Transverse colon (tissue), 4 donors: ENCODE measurements at regions not wholly inside any gene's neighbourhood (a gene's known extent, or its start where the extent isn't known, plus 50 kb on each side); places are given as distances from the start of the nearest gene placed in this dataset.

Source experiments
- DNase-seq: peaks from one replicate; pipeline ENCODE4 v3.0.0-alpha.2; 2019
- H3K27ac ChIP-seq, 4 donors: fragments of 200-600 bp; sonication (generic); 2 replicates each; pipeline ENCODE4 v1.5.1; 2016 to 2018; ENCODE audit warnings: inconsistent platforms in 4 of 4
- H3K27me3 ChIP-seq: fragments of 200-600 bp; sonication (generic); 2 replicates; pipeline ENCODE4 v1.5.1; 2017; ENCODE audit warnings: inconsistent platforms
- H3K36me3 ChIP-seq, 4 donors: fragments of 200-600 bp; sonication (generic); 2 replicates each; pipeline ENCODE4 v1.5.1; 2017 to 2019; ENCODE audit warnings: inconsistent platforms in 4 of 4
- H3K4me1 ChIP-seq, 4 donors: fragments of 200-600 bp; sonication (generic); 2 replicates each; pipeline ENCODE4 v1.5.1; 2017 to 2020; ENCODE audit warnings: inconsistent platforms in 4 of 4
- H3K4me3 ChIP-seq, 4 donors: fragments of 200-600 bp; sonication (generic); 1 replicate in 1 of 4; 2 replicates in 3 of 4; pipeline versions ENCODE4 v1.5.1 to v1.6.1; 2017 to 2019; ENCODE audit warnings: inconsistent platforms in 4 of 4
- H3K9me3 ChIP-seq, 2 donors: fragments of 200-600 bp; sonication (generic); 2 replicates each; pipeline ENCODE4 v1.5.1; 2017 to 2019; ENCODE audit warnings: inconsistent platforms in 2 of 2
- CTCF ChIP-seq, 5 experiments: fragments of 200-600 bp in 3 of 5; fragments of 450-650 bp in 2 of 5; sonication (generic) in 3 of 5; IDR thresholded peaks; 1 replicate in 2 of 5; 2 replicates in 3 of 5; pipeline ENCODE4 v1.5.1; 2016 to 2017; ENCODE audit warnings: antibody characterized with exemption in 5 of 5, inconsistent platforms in 3 of 5, mild to moderate bottlenecking in 2 of 5, moderate library complexity in 1 of 5
- EP300 ChIP-seq: sonication (generic); formaldehyde crosslinking; IDR thresholded peaks from one replicate; pipeline ENCODE4 v1.6.1; 2017; ENCODE audit warnings: antibody characterized with exemption, low read depth
- POLR2A ChIP-seq: fragments of 450-650 bp; IDR thresholded peaks from one replicate; pipeline ENCODE4 v1.6.1; 2016; ENCODE audit warnings: antibody characterized with exemption, mild to moderate bottlenecking, moderate library complexity
- POLR2AphosphoS5 ChIP-seq, 3 donors: sonication (generic); formaldehyde crosslinking; IDR thresholded peaks; one replicate each; pipeline ENCODE4 v1.6.1; 2016; ENCODE audit warnings: antibody characterized with exemption in 3 of 3
- WGBS, 2 donors: methylation state at CpG; one replicate each; pipeline ENCODE4 v1.1.5; 2018; ENCODE audit warnings: low coverage in 1 of 2; 5-methylcytosine and 5-hydroxymethylcytosine counted together
- in situ Hi-C, 4 donors: fragments of 200-750 bp; cut with MboI; loops; one replicate each; pipeline versions ENCODE4 v1.15.0 to v1.15.1; 2017; ENCODE audit warnings: low sequenced_read_pairs in 3 of 4, low pct_ligation_motif_present in 1 of 4, low pct_unique_long_range_greater_than_20kb in 1 of 4
- intact Hi-C: fragments of 100-400 bp; cut with DNase I; formaldehyde crosslinking; loops from one replicate; pipeline ENCODE4 v1.15.1; 2023; ENCODE audit warnings: low total_unique reads

DNA sequence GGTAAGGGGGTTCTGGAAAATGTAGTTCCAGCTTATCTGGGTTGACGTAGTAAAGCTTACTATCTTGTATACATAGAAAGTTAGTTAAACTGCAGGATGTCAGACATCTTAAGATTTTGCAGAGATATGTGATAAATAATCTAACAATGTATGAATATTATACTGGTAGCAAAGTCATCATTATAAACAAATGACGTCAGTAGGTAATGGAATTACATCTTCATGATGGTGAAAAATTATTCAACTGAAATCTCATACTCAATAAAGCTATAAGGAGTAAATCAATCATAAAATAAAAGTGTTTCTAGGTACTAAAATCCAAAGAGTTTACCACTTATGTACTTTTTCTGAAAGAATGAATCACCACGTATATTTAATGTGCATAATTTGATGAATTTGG, 217.3 kb upstream of the CDH10 start:
- no peak for TF ChIP-seq POLR2AphosphoS5 (IDR thresholded peaks at IDR 0.05)
- no peak for TF ChIP-seq POLR2A
- TF ChIP-seq CTCF (IDR thresholded peaks at IDR 0.05), result no peak
- no peak for TF ChIP-seq EP300
- 49 to 73% methylated on average over 3 of the region's 3 CpGs for WGBS, 2 donors
- DNase-seq, result no peak
- intact Hi-C loops (no loop called here), in situ Hi-C loops (no loop called here)
- H3K4me1 ChIP-seq, result no peaks in the 10 kb centered on the region
- peaks cover 0 to 5% of the 10 kb centered on the region in 2 donors for H3K9me3 ChIP-seq
- no peak overlapping the region for H3K4me3 ChIP-seq
- H3K36me3 ChIP-seq, result no peaks in the 10 kb centered on the region
- no peaks in the 10 kb centered on the region for H3K27me3 ChIP-seq
- H3K27ac ChIP-seq, result no peak overlapping the region

DNA sequence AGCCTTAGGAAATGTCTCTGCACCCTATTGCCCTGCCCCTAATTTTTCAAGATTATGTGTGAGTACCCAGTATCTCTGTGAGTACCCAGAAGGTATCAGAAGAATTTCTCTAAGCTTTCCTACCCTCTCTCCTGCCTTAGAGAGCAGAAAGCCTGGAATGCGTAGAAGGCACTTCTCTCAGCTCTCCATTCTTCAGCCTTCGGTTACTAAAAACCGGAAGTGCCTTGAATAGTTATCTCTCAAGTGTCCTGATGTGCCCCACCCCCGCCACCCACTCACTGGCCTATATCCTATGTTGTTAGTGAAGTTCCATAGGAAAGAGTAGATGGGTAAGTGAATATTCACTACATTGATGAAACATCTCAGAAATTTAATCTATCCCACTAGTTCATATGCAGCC, 210.7 kb upstream of the CDH10 start:
- DNase-seq, result no peak
- H3K27ac ChIP-seq, result no peak overlapping the region
- no peaks in the 10 kb centered on the region for H3K4me1 ChIP-seq
- H3K4me3 ChIP-seq, result no peak overlapping the region
- in situ Hi-C loops, result no loop called here
- no peaks in the 10 kb centered on the region for H3K36me3 ChIP-seq
- TF ChIP-seq POLR2A (no peak), EP300 (no peak)
- H3K27me3 ChIP-seq, result no peaks in the 10 kb centered on the region
- peaks cover 0 to 5% of the 10 kb centered on the region in 2 donors for H3K9me3 ChIP-seq
- intact Hi-C loops, result loop anchor here (10.0 kb wide), 1 partner anchor 371 kb away; no protein-coding TSS in a partner anchor
- 77 to 78% methylated on average over 2 to 4 of the region's 4 CpGs for WGBS, 2 donors

DNA sequence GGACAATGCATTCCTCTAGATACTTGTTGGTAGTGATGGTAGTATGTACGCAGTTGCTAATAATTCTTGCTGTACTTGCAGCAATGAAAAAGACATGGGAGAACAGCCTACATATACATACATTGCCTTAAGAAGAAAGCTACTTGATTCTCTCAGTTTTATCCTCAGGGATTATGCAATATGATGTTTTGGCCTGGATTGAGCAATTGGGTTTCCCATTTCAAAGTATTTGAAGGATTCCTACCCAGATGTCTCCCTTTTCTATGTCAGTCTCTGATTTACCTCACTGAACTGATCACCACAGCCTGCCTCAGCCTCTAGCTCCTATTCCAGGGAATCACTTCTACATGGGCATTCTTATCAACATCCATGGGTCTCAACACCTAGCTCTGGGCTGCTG, 210.1 kb upstream of the CDH10 start:
- H3K36me3 ChIP-seq, result no peaks in the 10 kb centered on the region
- TF ChIP-seq POLR2AphosphoS5 (IDR thresholded peaks at IDR 0.05) (no peak), POLR2A (no peak), CTCF (IDR thresholded peaks at IDR 0.05) (no peak), EP300 (no peak)
- no peak overlapping the region for H3K27ac ChIP-seq
- intact Hi-C loops (loop anchor here (10.0 kb wide), 1 partner anchor 370 kb away; no protein-coding TSS in a partner anchor), in situ Hi-C loops (no loop called here)
- 67 to 95% methylated on average over 1 of the region's 1 CpG for WGBS, 2 donors
- no peaks in the 10 kb centered on the region for H3K4me1 ChIP-seq
- no peaks in the 10 kb centered on the region for H3K27me3 ChIP-seq
- peaks cover 0 to 5% of the 10 kb centered on the region in 2 donors for H3K9me3 ChIP-seq
- no peak for DNase-seq
- no peak overlapping the region for H3K4me3 ChIP-seq

GRCh38 chr5:24854350-24854749, 209.6 kb upstream of the CDH10 start:
- no peak overlapping the region for H3K27ac ChIP-seq
- no peak for TF ChIP-seq POLR2AphosphoS5 (IDR thresholded peaks at IDR 0.05)
- no peak for TF ChIP-seq EP300
- TF ChIP-seq POLR2A, result no peak
- TF ChIP-seq CTCF (IDR thresholded peaks at IDR 0.05), result no peak
- intact Hi-C loops, result loop anchor here (10.0 kb wide), 1 partner anchor 370 kb away; no protein-coding TSS in a partner anchor
- in situ Hi-C loops, result no loop called here
- no peaks in the 10 kb centered on the region for H3K36me3 ChIP-seq
- no peaks in the 10 kb centered on the region for H3K27me3 ChIP-seq
- DNase-seq, result no peak
- H3K4me3 ChIP-seq, result no peak overlapping the region
- peaks cover 0 to 5% of the 10 kb centered on the region in 2 donors for H3K9me3 ChIP-seq
- no peaks in the 10 kb centered on the region for H3K4me1 ChIP-seq

DNA sequence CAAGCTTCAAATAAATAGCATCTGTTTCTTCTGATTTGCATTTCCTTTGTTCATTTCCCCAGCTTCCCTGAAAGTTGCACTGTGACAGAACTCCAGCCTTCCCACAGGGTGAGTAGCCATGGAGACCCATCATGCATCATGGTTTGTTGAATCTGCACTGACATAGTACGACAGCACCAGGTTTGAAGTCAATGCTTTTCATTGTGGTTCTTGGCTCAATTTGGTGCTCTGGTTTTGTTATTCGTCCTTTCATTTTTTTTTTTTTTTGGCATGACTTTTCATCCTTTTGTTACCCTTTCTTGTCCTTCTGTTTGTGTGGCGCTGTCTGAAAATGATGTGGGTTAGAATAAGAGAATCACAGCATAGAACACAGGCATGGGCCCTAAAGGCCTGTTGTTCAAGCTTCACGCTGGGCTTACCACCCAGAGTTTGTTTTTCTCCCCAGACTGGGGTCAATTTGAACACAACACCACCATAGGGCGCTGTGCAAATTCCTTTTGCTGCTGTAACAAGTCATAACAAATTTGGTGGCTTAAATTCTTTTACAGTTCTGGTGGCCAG, 206.2 kb upstream of the CDH10 start:
- intact Hi-C loops (loop anchor here (10.0 kb wide), 1 partner anchor 366 kb away; no protein-coding TSS in a partner anchor), in situ Hi-C loops (no loop called here)
- H3K9me3 ChIP-seq, result peaks cover 0 to 4% of the 10 kb centered on the region in 2 donors
- H3K4me1 ChIP-seq, result no peaks in the 10 kb centered on the region
- no peaks in the 10 kb centered on the region for H3K27me3 ChIP-seq
- 58 to 79% methylated on average over 5 of the region's 5 CpGs for WGBS, 2 donors
- no peak overlapping the region for H3K4me3 ChIP-seq
- no peaks in the 10 kb centered on the region for H3K36me3 ChIP-seq
- TF ChIP-seq POLR2A (no peak), CTCF (IDR thresholded peaks at IDR 0.05) (no peak), POLR2AphosphoS5 (IDR thresholded peaks at IDR 0.05) (no peak), EP300 (no peak)
- H3K27ac ChIP-seq, result no peak overlapping the region
- DNase-seq, result no peak
